8988T (cell line): ENCODE measurements at regions not wholly inside any gene's neighbourhood (a gene's known extent, or its start where the extent isn't known, plus 50 kb on each side); places are given as distances from the start of the nearest gene placed in this dataset.

Experiments used
- DNase-seq: peaks from one replicate; pipeline ENCODE4 v3.0.0; 2011

DNA sequence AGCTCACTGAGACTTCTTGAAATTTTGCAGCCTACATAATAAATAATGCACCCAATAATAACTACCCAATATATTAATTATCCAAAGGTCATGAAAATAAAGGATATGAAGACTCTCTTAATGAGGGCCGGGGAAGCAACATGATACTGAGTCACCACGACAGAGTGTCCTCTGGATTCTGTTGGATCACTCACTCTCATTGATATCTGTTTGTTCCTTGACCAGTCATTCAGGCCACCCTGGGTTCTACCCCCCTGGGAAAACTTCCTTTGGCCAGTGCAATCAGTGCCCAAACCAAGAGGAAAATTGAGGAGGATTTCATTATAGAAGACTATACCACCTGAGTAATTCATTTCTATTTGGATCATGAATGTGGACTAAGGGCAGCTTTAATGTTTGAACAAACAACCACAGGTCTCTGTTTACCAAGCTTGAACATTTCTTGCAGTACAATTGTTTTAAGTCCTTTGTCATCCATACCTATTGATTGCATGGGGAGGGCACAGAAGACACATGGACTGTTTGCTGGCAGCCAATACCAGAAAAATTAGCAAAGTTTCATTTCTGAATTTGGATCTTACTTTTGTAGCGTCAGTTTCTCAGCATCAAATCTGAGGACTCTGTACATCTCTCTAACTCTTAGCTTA, 137.2 kb upstream of the FGGY start:
- no peak for DNase-seq

DNA sequence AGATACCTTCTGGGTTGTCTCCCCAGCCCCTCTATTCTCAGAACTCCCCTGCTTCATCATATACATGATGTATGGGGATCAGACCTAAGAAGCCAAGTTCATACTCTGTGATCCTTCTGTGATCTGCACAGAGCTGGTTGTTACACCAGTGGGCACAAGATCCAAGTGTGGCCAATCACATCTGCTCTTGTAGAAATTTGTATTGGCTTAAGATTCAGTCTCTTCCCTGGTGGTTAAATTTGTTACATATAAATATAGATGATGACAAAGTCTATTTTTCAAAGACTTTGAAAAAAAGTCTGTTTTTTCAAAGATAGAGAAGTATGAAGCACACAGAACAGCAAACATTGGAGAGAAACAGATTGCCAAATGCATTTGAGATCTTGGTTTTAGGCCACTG, 135.8 kb upstream of the FGGY start:
- no peak for DNase-seq

DNA sequence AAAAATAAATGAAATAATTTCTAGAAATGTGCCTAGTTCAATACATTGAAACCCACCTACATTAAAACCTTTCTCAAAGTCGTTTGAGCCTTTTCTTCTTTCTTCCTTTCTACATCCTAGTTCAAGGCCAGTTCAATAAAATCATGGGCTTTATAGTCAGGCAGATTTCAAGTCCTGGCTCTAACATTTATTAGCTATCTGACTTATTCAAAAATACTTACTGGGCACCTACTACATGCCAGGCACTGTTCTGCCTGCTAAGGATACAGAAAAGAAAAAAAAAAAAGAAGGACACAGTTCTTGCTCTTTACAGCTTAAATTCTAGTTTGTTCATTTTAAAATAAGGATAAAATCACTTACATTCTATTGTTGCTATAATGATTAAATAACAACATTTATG, 134.2 kb upstream of the FGGY start:
- DNase-seq: no peak

DNA sequence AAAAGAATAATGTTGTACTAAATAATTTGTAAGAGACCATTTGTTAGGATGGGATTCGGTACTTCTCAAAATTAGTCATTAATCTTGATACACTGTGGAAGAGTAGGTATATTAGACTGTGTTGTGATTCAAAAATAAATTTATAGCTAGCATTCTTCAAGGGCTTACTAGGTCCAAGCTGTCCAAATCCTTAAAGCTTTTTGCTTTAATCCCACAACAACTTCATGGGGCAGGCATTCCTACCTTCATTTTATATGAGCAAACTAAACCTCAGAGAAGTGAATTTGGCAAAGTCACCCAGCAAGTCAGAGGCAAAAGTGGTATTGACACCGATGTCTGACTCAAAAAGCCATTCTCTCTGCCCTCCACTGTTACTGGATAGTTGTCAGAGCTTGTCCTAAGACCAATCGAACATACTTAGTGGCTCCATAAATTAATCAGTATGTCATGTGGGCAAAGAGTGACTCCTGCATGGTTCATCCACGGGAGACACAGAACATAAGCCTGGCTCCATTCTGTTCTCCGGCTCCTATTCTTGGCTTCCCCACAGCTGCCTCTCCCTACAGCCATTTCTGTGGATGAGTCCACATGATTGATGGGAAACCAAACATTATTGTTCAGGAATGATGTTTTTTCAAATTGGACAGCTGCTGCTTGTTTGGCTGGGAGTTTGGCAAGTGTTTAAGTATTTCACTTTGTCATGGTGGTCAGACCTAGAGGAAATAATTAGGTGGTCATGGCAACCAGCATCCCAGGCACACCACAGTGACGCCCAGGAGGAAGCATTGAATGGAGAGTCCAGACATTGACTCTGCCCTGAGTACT, 133.4 kb upstream of the FGGY start:
- no peak for DNase-seq

DNA sequence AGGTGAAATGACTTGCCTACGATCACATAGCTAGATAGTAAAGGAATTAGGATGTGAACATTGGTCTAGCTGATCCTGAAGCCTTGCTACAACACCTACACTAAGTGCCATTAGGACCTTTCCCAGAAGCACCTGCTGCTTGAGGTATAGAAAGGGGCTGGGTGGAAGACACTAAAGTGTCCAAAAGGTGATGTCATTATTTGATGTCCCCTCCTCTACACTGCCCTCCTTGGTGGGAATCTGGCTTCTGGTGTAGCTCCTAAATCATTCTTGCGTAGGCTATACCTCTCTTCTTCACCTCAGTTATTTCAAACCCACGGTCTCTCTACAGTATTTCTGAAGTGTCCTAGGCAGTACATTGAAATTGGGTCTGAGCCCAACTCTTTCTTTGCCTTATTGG, 132.5 kb upstream of the FGGY start:
- no peak for DNase-seq

DNA sequence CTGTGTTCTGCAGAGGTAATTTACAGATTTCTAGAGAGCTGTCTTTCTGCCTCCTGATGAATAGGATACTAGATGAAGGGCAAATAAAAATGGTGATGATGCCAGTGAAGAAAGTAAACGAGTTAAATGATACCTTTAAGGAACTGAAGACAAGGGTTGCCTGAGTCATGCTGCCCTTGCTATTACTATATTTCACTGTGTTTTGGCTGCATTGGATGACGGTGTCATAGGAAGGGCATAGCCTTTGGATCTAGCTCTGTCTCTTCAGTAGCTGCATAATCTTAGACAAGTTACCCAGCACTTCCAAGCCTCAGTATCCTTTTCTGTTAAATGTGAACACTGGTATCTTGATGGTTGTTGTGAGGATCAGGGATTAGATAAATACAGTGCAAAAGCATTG, 131.5 kb upstream of the FGGY start:
- no peak for DNase-seq

DNA sequence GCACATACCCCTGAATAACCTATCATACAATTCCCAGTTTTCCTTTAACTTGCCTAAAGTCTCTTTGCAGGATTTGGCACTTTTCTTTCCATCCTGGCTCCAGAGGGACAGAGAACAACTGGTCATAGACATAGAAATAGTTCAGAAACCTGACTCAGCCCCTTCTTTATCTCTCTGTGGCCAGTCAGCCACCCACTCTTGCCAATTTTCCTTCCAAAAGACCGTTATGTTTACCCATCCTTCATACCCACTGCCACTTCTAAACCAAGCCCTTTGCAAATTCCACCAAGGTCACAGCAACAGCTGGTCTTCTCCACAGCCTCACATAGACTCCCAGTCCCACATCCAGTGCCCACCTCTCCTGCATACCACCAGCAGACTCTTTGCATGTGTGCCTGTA, 127.2 kb upstream of the FGGY start:
- DNase-seq: no peak

DNA sequence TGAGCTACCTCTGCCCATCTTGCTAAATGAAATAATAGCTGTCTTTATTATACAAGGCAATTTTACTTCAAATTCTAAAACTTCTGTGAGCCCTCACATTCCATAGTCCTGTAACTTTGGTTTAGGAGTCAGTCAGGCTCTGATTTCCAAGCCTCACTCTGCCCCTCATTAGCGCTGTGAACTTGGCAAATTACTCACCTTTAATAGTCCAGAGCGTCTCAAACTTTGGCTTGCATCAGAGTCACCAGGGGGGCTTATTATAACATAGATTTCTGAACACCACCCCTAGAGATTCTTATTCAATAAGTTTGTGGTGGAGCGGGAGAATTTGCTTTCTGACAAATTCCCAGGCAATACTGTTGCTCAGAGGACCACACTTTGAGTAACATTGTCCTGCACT, 126.2 kb upstream of the FGGY start:
- no peak for DNase-seq

DNA sequence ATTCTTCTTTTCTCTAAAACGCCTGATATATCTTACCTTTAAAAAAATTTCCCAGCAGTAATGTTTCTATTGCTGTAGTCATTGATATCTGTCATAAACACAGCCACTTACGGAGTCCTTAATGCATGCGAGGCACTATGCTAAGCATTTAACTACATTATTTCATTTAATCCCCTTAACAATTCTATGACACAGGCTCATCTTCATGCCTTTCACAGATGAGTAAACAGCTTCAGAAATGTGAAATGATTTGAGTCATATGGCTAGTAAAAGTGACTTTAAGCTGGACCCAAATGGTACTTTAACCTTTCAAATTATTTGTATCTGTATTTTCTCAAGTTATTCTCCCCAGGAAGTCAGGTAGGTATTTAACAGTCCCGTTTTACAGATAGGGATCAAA, 125.1 kb upstream of the FGGY start:
- DNase-seq: no peak

DNA sequence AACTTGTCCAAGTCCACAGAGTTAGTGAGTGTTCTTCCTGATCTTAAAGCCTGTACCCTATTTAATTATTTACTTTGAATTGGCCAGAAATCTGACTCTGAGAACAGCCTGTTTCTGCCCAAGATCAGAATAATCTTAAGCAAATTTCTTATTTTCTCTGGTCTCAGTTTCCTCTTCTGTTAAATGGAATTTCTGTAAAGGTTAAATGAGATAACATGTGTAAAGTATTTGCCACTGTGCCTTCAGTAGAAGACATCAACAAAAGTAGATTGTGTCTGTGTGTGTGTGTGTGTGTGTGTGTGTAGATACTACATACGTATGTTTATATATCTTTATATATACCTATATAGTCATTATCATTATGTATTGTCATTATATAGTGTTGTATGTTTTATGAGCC, 124.2 kb upstream of the FGGY start:
- no peak for DNase-seq

DNA sequence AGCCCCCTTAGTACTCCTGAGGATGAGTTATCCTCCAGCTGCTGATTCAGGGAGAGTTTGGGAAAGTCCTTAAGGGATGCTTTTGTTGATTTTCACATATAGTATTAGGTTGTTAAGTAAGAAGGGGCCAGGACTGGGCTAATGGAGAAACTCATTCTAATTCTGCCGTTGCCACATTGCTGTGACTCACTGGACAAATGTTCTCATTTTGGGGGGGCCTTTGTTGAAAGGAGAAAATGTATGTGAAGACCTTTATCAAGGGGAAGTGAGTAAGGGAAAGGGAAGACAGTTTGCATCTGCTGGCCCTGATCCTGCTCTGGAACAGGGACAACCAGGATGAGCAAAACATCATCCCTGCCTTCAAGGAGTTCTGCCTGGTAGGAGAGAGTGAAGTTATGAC, 123.2 kb upstream of the FGGY start:
- no peak for DNase-seq

DNA sequence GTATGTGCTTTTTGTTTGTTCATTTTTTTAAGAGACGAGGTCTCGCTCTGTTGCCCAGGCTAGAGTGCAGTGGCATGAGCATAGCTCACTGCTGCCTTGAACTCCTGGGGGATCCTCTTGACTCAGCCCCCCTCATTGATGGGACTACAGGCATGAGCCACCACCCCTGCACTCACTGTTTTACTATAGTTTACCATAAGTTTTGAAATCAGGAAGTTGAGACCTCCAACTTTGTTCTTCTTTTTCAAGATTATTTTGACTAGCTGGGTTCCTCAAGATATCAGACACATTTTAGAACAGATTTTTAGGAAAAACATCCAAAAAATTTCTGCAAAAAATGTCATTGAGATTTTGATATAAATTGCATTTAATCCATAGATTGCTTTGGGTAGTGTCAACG, 120.4 kb upstream of the FGGY start:
- no peak for DNase-seq

DNA sequence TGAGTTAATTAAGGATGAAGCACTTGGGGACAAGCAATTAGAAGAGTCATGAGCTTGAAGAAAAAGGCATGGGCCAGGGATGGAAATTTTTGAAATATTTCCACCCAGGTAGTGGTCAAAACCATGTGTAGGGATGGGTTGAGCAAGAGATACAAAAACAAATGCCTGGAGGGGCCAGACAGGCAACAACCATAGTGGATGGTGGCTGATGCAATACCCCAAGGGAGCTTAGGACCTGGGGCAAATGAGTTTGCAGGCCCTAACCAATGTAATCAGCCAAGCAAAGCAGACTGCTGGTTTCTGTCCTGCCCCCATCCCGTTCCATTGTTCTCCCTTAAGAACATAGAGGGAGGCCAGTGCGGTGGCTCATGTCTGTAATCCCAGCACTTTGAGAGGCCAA, 119.1 kb upstream of the FGGY start:
- DNase-seq: no peak

DNA sequence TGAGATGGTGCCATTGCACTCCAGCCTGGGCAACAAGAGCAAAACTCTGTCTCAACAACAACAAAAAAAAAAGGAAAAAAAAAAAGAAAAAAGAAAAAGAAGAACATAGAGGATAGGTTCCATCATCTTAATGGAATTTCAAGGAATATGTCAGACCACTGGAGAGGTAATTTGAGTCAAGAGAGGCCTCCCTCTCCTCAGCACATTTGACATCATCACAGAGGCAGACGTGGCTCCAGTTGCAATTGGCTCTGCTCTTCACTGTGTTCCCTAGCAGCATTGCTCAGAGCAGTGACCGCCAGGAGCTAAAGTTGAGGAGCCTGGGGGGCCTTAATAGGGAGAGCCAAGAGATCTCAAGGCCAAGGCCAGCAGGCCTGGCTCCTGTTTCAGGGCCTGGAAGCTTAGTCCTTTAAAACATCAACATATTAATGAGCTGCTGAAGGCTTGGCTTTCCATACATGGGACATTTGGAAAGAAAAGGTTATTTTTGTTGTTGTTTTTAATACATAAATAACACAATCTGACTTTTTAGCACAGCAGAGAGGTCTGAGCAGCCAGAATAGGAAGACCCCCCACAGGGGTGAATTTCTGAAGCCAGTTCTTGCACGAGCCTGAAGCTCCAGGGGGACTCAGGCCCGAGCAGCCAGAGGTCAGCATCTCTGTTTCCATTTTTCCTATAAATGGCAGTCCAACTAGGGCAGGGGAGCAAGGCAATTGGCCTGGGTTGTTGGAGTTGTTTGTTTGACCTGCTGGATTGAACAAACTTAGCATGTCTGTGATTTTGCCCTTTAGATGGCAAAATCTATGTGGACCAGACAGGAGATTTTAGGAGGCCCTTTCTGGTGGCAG, 118.3 kb upstream of the FGGY start:
- no peak for DNase-seq

DNA sequence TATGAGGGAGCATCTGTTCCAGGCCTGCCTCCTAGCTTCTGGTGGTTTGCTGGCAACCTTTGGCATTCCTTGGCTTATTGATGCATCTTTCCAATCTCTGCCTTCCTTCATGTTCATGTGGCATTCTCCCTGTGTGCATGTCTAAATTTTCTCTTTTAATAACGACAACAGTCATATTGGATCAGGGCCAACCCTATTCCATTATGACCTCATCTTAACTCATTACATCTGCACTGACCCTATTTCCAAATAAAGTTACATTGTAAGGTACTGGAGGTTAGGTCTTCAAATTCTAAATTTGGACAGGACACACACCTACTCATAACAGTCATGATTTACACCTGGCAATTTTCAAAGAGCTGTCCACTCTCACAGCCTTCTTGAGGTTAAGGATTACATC, 117.2 kb upstream of the FGGY start:
- no peak for DNase-seq

DNA sequence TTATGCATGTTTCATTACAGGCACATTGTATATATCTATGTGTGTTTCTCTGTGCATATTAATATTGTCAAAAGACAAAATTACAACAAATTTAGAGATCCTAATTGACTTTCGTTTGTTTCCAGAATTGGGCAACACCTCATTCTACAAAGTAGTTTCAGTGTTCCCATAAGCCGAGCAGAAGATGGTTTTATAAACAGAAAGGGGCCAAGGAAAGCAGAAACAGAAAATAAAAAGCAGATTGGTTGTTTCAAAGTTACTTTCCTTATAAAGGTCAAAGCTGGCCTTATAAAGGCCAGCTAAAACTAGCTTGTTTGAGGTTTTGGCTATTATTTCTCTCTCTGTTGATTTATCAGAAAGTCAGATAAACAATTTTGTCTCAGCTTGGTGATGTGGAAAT, 116.2 kb upstream of the FGGY start:
- DNase-seq: no peak

DNA sequence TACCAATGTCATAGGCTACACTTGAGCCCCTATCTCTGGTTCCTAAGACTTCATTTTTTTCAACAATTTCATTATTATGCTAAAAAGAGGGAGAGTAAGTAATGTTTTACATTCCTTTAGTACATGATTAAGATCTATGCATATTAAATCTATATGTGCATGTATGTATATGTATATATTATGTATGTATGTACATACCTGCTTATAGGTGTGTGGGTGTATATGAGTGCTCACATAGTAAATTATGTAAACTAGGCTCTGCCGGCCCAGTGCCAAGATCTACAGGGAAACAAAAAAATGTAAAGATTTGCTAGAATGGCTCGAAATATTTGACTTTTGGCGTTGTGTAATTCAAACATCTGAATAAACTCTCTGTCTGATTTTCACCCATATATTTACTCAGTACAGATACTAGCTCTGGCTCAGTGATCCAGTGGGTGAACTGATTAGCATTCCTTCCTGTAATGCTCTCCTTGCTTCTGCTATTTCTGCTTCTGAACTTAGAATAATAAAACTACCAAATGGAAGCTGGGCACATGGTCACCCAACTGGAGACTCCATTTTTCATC, 113.1 kb upstream of the FGGY start:
- DNase-seq: no peak

DNA sequence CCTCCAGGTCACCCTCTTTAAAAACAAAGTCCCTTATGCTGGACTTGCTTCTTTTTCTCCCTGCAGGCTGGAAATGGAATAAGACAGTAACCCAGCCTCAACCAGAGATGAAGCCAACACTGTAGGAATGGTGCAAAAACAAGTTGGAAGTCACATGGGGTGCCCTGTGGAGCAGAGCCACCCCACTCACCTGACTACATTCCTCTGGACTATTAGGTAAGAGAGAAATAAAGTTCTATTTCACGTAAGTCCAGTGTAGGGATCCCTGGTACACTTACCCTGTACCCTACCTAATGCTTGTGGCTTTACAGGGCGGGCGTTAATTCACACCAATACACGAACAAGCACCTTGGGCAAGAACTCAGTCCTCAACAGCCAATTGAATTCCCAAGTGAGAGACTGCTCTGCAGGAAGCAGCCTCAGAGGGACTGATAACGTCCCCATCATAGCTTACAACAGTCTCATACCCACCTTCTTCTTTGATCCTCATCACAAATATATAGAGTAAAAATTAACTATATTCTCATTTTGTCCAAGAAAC, 112.5 kb upstream of the FGGY start:
- no peak for DNase-seq

DNA sequence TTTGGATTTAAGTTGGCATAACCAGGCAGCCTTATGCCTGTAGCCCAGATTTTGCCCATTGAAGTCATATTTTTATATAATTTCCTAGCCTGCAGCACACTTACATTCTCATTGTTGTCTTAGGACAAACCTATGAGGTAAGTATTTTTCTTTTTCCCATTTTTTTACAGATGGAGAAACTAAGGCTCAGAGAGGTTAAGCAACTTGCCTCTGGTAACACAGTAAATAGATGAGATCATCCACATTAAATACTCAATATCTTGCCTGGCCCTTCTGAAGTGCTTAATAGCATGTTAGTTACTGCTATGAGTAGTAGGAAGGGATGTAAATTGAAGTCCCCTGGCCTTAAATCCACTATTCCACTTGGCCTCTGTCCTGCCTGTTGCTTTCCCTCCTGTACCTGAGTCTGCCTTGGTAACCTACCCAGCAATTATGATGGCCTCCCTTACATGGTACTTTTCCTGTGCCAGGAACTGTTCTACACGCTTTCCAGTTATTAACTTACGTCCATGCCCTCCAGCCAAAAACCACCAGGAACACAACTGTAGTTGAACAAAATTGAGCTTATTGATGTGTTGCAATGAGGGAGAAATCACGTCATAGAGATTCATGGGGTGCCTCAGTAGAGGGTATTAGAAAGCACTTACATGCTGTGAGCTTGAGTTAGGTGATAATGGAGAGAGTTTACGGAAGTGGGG, 111.6 kb upstream of the FGGY start:
- no peak for DNase-seq

DNA sequence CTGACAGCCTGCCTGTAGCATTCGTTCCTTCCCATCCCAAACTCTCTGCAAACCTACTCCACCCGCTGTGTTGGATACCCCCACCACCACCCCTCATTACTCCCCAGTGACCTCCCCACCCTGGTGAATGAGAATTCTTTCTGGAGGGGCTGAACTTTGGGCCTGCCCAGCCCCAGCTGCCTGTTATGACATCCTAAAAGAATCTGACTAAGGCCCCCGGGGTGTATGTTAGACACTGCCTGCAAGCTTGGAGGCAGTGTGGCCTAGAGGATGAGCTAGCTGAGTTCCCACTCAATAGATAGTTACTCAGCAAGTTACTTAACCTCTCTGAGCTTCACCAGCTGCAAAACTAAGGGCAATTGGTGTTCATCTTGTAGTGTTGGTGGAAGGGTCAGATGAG, 110.2 kb upstream of the FGGY start:
- no peak for DNase-seq

DNA sequence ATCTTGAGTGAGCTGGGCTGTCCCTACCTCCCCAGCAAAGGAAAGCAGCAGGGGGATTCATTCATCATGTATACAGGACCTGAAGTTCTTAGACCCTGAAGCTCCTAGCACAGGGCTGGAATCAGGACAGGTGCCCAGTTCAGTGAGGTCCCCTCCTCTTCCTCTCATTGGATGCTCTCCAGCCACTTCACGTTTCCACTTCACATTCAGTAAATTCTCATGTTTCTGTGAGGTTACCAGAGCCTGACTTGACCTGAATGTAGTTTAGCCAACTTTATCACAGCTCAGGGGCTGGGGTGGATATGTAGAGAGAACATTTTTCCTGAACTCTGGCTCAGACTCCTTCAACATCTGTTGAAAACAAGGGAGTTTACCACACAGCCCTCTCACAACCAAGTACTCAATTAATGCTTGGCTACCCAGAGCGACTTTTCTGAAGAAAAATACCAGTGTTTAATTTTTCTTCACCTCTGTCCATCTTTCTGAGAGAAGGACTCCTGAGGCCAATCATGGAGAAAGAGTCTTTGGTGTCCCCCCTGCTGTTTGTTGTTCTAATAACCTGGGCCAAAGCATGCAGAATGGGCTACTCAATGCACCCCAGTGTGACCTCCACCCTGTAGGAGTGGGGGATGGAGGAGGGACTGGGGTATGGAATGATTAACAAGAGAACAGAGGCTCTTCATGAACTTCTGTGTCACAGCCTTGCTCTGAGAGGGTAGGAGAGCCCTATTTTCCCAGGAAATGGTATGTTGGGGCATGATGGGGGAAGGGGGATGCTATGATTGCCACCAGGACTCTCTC, 108.3 kb upstream of the FGGY start:
- DNase-seq: no peak
